HG03565 (cell line): ENCODE measurements at regions not wholly inside any gene's neighbourhood (a gene's known extent, or its start where the extent isn't known, plus 50 kb on each side); places are given as distances from the start of the nearest gene placed in this dataset.

ENCODE experiments used
- ATAC-seq: cut with Tn5 transposase; IDR thresholded peaks from one replicate; pipeline ENCODE4 v1.9.1; 2021; ENCODE audit warnings: mild to moderate bottlenecking, moderate library complexity; ENCODE audit not compliant: unreplicated experiment

DNA sequence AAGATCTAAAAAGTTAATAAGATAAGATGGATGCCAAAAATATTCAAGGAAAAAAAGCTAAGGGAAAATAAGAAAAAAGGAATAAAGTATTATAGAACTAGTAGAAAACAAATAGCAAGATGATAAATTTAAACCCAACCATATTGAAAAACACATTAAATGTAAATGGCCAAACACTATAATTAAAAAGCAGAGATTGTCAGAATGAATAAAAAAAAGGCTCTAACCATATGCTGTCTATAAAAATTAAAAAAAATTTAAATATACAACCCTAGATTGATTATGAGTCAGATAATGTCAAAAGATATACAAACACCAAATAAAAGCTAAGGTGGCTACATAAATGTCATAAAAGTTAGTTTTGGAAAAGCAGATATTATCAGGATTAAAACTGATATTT, 617.5 kb upstream of the SGCG start:
- no peak for ATAC-seq

- no peak for ATAC-seq
These were observed 611.0 kb upstream of the SGCG start for GRCh38 chr13:22569811-22570210.

- no peak for ATAC-seq
These were observed 590.9 kb upstream of the SGCG start for GRCh38 chr13:22589880-22590279.

DNA sequence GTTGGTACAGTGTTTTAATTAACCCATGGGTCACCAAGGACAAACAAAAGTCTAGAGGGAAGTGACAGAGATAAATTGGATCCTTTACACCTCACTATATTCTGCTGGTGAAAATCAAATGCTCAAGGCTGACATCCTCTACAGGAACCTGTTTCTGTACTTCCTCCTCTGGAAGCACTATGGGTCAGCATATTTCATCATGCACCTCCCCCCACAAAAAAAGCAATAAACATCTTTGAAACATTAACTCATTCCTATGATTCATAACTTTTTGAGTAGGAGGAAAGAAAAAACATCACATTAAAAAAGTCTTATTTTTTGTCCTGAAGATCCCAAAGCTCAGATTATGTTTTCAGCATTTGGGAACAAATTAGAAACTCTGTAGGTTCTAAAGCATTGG, 588.3 kb upstream of the SGCG start:
- ATAC-seq: no peak

GRCh38 chr13:22594041-22594440, 586.7 kb upstream of the SGCG start:
- ATAC-seq: no peak

- no peak for ATAC-seq
These were observed 584.5 kb upstream of the SGCG start for GRCh38 chr13:22596171-22596863.

GRCh38 chr13:22599156-22599555, 581.6 kb upstream of the SGCG start:
- no peak for ATAC-seq

DNA sequence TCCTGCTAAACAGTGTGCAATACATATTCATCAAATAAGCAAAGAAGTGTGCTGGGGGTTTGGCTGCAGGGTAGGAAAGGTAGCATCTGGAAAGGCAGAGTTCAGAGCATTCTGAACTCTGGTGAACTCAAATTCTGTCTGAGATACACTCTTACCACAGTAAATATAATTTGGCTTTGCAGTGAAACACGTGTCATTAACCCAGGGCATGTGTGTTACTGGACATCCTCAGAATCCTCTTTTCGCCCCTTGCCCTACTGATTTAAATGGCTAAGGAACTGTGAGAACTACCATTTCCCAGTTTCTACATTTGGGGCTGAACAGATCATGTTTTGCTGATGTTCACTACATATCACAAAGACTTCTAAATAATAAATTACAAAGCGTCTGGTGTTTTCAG, 562.8 kb upstream of the SGCG start:
- ATAC-seq: no peak

GRCh38 chr13:22625691-22626090, 555.1 kb upstream of the SGCG start:
- no peak for ATAC-seq

- ATAC-seq: no peak
These were observed 551.4 kb upstream of the SGCG start for GRCh38 chr13:22629374-22629773.

- no peak for ATAC-seq
These were observed 538.7 kb upstream of the SGCG start for GRCh38 chr13:22642088-22642487.

- ATAC-seq: no peak
These were observed 535.8 kb upstream of the SGCG start for GRCh38 chr13:22644941-22645340.

DNA sequence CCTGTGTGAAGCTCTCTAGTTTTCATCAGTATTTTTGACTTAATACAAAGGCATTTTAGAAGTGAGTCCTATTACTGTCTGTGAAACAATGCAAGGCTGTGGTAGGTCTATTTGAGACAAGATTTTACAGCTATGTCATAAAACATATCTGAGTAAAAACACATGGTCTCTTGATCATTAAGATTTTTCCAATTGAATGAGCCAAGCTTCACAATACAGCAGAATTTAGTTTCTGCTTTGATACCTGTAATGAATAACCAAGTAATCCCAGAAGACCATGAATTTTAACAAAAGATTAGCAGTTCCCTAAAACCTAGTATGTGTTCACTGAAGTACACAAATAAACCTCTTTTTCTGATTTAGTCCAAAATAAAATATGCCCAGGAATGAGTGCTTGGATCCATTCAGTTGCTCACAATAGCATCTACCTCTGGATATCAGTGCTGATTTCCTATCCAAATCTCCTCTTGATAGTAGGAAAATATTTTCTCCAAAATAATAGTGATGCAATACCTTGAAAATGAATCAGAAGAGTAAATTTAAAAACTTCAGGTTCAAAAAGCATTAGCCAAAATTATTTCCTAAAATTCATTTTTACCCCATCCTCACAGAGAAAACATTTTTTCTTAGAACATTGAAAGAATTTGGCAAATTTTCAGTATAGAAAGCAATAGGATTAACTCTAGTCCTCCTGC, 533.5 kb upstream of the SGCG start:
- no peak for ATAC-seq

DNA sequence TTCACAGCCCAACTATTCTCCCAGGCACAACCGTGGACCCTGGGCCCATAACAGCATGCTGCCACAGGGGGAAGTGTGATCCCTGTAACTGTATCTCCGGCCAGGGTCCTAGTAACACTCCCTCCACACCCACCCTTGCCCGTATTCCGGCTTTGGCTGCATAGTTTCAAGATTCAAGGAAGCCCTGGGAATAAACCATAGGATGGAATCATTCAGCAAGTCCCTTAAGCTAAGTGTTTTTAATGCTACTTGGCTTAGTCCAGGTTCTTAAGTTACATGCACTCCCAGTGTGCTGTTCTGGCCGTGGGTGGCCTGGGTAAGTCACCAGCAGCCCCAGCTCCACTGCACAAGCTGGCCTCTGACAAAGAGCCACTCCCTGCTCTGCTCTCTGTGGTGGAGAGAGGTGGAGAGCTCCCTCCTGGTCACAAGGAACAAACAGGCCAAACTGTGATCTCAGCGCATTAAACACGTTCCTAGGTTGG, 532.4 kb upstream of the SGCG start:
- no peak for ATAC-seq

DNA sequence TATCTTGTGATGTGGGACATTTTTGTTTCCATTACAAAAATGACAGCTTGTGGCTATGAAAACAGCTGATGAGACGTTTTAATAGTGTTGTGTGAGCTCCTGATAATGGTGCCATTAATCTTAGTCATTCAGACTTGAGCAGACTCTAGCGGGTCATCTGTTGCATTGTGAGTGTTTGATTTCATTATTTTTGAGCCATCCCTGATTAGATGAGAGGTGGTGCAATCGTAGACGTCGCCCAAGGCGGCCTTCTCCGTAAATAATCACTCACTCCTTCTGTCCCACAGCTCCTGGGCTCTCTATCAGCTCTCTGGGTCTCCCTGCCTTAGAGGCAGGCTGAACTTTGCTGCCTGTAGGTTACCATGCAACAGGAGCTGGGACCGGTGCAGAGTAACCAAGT, 528.0 kb upstream of the SGCG start:
- no peak for ATAC-seq

GRCh38 chr13:22653866-22654265, 526.9 kb upstream of the SGCG start:
- no peak for ATAC-seq

- no peak for ATAC-seq
These were observed 525.5 kb upstream of the SGCG start for GRCh38 chr13:22655106-22655852.

DNA sequence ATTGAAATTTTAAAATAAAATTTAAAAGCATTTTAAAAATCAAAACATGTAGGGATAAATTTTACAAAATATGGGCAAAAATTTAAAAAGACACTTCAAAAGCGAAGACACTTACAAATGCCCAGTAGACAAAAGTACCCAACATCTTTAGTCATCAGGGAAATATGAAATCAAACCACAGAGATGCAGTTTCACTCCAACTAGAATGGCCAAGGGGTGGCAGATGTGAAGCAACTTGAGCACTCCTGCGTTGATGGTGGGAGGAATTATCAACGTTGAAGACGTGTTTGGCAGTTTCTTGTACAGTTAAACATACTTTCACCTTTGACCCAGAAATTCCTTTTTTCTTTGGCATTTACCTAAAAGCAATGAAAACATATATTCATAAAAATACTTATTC, 518.0 kb upstream of the SGCG start:
- no peak for ATAC-seq

DNA sequence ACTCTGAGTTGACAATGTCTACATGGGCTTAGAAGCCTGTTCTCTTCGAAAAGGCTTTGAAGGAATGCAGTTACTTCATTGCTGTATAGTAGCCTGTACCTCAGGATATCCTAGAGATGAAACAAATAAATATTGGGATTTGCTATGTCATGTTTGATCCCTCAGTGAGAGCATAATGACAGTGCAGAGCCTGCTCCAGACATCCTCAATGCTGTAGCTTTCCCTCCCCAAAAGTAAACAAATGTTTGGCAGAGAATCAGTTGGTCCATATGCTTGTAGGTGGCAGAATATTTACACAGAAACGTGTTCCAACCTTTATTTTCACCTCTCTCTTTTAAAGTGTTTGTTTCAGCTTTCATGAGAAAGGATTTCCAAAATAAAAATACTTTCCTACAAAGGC, 515.3 kb upstream of the SGCG start:
- no peak for ATAC-seq

DNA sequence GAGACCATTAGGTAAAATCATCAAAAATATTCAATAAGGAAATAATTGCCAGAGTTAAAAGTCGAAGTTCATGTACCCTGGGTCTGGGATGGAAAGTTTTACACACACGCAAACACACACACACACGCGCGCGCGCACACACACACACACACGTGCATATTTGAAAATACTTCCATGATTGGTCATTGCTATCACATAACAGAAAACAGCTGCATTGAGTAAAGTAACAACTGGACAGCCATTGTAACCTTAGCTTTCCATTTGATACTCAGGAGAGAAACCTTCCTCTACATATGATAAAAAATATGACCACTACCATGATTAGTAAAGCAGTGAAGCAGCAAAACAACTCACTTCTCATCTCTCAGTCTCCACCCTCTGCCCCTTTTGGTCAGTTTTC, 490.0 kb upstream of the SGCG start:
- no peak for ATAC-seq

- no peak for ATAC-seq
These were observed 487.1 kb upstream of the SGCG start for GRCh38 chr13:22693691-22694090.

GRCh38 chr13:22696433-22696832, 484.3 kb upstream of the SGCG start:
- ATAC-seq: no peak
